ENCODE measurements at regions not wholly inside any gene's neighbourhood (a gene's known extent, or its start where the extent isn't known, plus 50 kb on each side); places are given as distances from the start of the nearest gene placed in this dataset.

- no peak for DNase-seq (ENCODE audit: low read depth)
These were observed 696.3 kb downstream of the NR2F2 start for GRCh38 chr15:97026781-97027180.

DNA sequence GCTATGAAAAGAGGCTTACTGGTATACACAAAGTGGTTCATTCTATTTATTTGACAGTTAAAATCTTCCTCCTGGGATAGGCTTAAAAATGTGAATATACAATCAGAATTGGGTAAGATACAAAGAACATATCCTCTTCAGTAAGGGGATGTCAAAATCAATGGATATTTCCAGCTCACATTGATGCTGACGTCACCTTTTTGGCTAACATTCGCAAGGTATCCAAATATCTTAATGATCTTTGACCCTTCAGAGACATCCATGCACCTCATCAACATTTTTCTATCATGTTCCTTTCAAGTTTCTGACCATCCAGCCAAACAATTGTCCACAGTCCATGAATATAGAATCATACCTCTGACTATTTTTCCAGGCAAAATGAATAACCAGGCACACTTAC lies 697.3 kb downstream of the NR2F2 start:
- DNase-seq (ENCODE audit: low read depth), result no peak

GRCh38 chr15:97030251-97030650 lies 699.8 kb downstream of the NR2F2 start:
- DNase-seq (ENCODE audit: low read depth), result no peak

- no peak for DNase-seq (ENCODE audit: low read depth)
These were observed 705.8 kb downstream of the NR2F2 start for GRCh38 chr15:97036301-97036700.

DNA sequence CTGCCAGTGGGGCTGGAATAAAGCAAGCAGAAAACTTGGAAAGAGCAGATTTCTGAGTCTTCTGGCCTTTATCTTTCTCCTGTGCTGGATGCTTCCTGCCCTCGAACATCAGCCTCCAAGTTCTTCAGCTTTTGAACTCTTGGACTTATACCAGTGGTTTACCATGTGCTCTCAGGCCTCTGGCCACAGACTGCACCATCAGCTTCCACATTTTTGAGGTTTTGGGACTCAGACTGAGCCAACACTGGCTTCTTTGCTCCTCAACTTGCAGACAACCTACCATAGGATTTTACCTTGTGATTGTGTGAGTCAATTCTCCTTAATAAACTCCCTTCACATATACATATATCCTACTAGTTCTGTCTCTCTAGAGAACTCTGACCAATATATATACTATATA lies 706.6 kb downstream of the NR2F2 start:
- DNase-seq (ENCODE audit: low read depth), result no peak

- no peak for DNase-seq (ENCODE audit: low read depth)
These were observed 715.3 kb downstream of the NR2F2 start for GRCh38 chr15:97045666-97046421.

GRCh38 chr15:97052513-97052912 lies 722.0 kb downstream of the NR2F2 start:
- DNase-seq (ENCODE audit: low read depth), result no peak

- no peak for DNase-seq (ENCODE audit: low read depth)
These were observed 723.1 kb downstream of the NR2F2 start for GRCh38 chr15:97053635-97054034.

- DNase-seq (ENCODE audit: low read depth), result no peak
These were observed 727.0 kb downstream of the NR2F2 start for GRCh38 chr15:97057503-97057902.

DNA sequence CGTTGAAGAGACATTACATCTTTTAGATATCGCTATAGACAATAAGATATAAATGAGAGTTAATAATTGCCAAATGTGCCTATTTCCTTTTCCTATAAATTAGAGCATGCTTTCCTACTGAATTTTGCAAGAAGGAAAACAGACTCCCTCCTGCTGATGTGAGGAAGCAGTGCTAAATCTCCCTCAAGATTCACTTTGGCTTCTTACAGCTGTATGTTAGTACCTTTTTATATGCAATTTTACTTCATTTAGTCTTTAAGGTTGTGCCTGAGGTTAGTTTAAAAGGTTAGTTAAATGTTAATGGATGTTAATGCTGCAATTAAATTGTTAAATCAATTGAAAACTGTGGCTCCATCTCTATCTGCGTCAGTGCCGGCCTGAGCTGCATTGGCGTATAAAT lies 728.8 kb downstream of the NR2F2 start:
- DNase-seq (ENCODE audit: low read depth), result no peak

DNA sequence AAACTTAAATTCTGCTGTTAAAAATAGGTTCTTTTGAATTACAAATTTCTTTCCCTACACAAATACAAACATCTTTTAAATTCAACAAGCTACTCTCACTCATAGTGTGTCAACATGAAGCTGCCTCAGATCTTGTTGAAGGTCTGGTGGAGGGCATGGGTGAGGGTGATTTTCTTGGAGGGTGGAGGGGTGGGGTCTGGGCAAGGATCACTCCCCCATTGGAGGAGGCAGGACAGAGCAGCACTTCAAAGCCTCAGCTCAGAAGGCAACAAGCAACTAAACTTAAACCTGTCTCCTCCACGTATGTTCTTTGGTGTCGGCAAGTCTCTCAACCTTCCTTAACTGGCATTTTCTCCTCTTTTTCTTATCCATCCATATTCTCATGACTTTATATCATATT lies 730.9 kb downstream of the NR2F2 start:
- DNase-seq (ENCODE audit: low read depth), result no peak

DNA sequence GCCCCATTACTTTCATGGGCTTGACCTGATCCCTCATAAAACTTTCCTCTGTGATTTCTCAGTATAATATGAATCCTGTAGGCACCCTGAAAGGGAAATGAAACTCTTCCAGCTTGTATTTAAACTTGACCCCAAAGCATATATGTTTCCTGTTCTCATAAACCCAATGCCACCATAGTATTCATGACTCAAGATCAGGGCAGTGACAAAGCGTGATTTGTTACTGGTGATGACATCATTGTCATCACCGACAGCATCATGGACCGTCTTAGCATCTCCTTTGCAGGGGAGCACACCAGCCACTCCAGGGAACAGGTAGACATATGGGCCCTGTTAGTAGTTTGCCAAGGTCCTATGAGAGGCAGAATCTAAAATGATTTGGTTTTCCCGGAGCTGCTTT lies 741.2 kb downstream of the NR2F2 start:
- DNase-seq (ENCODE audit: low read depth), result no peak

- DNase-seq (ENCODE audit: low read depth), result no peak
These were observed 742.0 kb downstream of the NR2F2 start for GRCh38 chr15:97072545-97072944.

GRCh38 chr15:97076011-97076410 lies 745.5 kb downstream of the NR2F2 start:
- no peak for DNase-seq (ENCODE audit: low read depth)

GRCh38 chr15:97077975-97078374 lies 747.5 kb downstream of the NR2F2 start:
- no peak for DNase-seq (ENCODE audit: low read depth)

DNA sequence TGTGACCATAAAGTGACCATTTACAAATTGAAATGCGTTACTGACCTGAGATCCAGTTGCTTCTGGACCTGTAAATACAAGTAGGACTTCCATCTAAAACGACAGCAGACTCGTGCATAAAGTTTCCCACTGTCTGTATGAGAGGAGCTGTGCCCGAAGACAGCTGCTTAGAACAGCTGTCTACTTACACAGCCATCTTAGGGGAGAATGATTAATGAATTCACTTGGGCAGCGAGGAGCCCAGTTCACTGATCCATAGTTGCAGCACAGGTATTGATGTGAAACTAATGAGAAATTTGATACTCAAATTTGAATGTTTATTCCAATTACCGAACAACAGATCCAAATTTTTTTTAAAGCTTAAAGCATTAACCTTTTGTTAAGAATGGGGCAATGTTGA lies 748.1 kb downstream of the NR2F2 start:
- no peak for DNase-seq (ENCODE audit: low read depth)

- no peak for DNase-seq (ENCODE audit: low read depth)
These were observed 751.2 kb downstream of the NR2F2 start for GRCh38 chr15:97081666-97082226.

GRCh38 chr15:97082830-97083229 lies 752.3 kb downstream of the NR2F2 start:
- no peak for DNase-seq (ENCODE audit: low read depth)

- DNase-seq (ENCODE audit: low read depth), result no peak
These were observed 754.1 kb downstream of the NR2F2 start for GRCh38 chr15:97084650-97085049.

- DNase-seq (ENCODE audit: low read depth), result no peak
These were observed 755.2 kb downstream of the NR2F2 start for GRCh38 chr15:97085731-97086130.

- no peak for DNase-seq (ENCODE audit: low read depth)
These were observed 756.7 kb downstream of the NR2F2 start for GRCh38 chr15:97087006-97087741.

- DNase-seq (ENCODE audit: low read depth), result no peak
These were observed 760.6 kb downstream of the NR2F2 start for GRCh38 chr15:97091093-97091492.

DNA sequence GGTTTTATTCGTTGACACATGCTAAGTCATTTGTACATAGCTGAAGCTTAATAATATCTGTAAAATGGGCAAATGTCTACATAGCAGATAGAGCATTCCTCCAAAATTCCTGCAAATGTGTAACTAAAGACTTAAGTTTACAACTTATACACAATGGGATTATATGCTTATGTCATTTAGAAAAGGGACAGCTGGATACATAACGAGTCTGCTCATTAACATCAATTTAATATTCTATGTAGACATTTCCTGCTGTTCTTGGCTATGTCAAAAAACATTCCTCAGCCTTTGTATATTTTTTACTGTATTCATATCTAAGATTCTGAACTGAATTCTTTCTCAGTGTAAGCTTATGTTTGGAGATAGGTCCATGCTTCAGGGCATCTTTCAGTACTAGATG lies 762.2 kb downstream of the NR2F2 start:
- DNase-seq (ENCODE audit: low read depth), result no peak

All from activated T-cell treated with anti-CD3 and anti-CD28 coated beads for 48 hours (primary cell).